GM10266 (cell line): ENCODE measurements at regions not wholly inside any gene's neighbourhood (a gene's known extent, or its start where the extent isn't known, plus 50 kb on each side); places are given as distances from the start of the nearest gene placed in this dataset.
"Not testable (repeated sequence)": the region's sequence is repeated elsewhere in the genome, so short reads cannot be mapped to it uniquely, and the experiment has no call there.

Source experiments
- DNase-seq: peaks from one replicate; pipeline ENCODE4 v3.0.0; 2012; ENCODE audit errors: extremely low spot score
- CTCF ChIP-seq: IDR thresholded peaks from 2 replicates; pipeline ENCODE4 v1.5.1; 2012; ENCODE audit warnings: mild to moderate bottlenecking, low read depth; ENCODE audit not compliant: control insufficient read depth, insufficient read depth; ENCODE audit errors: missing control alignments

GRCh38 chr1:173257805-173258204 lies 50.7 kb upstream of the TNFSF4 start:
- TF ChIP-seq CTCF: no peak
- DNase-seq: no peak

GRCh38 chr1:173258479-173259264 lies 51.5 kb upstream of the TNFSF4 start:
- no peak for DNase-seq
- no peak for TF ChIP-seq CTCF

GRCh38 chr1:173260329-173260728 lies 53.2 kb upstream of the TNFSF4 start:
- not testable (repeated sequence) for DNase-seq

- DNase-seq: no peak
- TF ChIP-seq CTCF: no peak
Observed at GRCh38 chr1:173266841-173267240, 59.7 kb upstream of the TNFSF4 start.

- no peak for DNase-seq
- TF ChIP-seq CTCF: no peak
Observed at GRCh38 chr1:173267453-173267945, 60.4 kb upstream of the TNFSF4 start.

- DNase-seq: no peak
Observed at GRCh38 chr1:173268261-173268660, 61.1 kb upstream of the TNFSF4 start.

GRCh38 chr1:173268786-173269277 lies 61.7 kb upstream of the TNFSF4 start:
- TF ChIP-seq CTCF: no peak
- no peak for DNase-seq

More at GRCh38 chr1:173268261-173268660, 61.1 kb upstream of the TNFSF4 start:
- no peak for TF ChIP-seq CTCF
